Astrocyte (in vitro differentiated cells and primary cell): ENCODE measurements at regions not wholly inside any gene's neighbourhood (a gene's known extent, or its start where the extent isn't known, plus 50 kb on each side); places are given as distances from the start of the nearest gene placed in this dataset.
"Not testable (repeated sequence)": the region's sequence is repeated elsewhere in the genome, so short reads cannot be mapped to it uniquely, and the experiment has no call there.

Source experiments
- DNase-seq: peaks from one replicate; pipeline ENCODE4 v3.0.0-alpha.2; 2010; ENCODE audit warnings: low read depth
- FAIRE-seq: peaks from 2 replicates; lab custom pipeline; 2011; peaks lifted over from hg19 to GRCh38; lab: Jason Lieb, UNC
- H2AFZ ChIP-seq: 2 replicates; pipeline ENCODE4 v1.6.0; 2012; ENCODE audit warnings: low read depth, low read length, inconsistent platforms
- H3K27ac ChIP-seq: 2 replicates; pipeline ENCODE4 v1.5.1; 2011; ENCODE audit warnings: low read depth, low read length, inconsistent platforms
- H3K27me3 ChIP-seq: 2 replicates; pipeline ENCODE4 v1.6.0; 2011; ENCODE audit warnings: low read length, inconsistent platforms; ENCODE audit not compliant: insufficient read depth
- H3K36me3 ChIP-seq: 2 replicates; pipeline ENCODE4 v1.5.1; 2011; ENCODE audit warnings: low read length, inconsistent platforms; ENCODE audit not compliant: insufficient read depth
- H3K4me1 ChIP-seq: 2 replicates; pipeline ENCODE4 v1.5.1; 2011; ENCODE audit warnings: low read length, inconsistent platforms; ENCODE audit not compliant: insufficient read depth
- H3K4me2 ChIP-seq: 2 replicates; pipeline ENCODE4 v1.6.0; 2012; ENCODE audit warnings: low read length, inconsistent platforms
- H3K4me3 ChIP-seq: 2 replicates; pipeline ENCODE4 v1.5.1; 2011; ENCODE audit warnings: low read depth, mild to moderate bottlenecking, low read length, inconsistent platforms; ENCODE audit not compliant: insufficient read depth
- H3K79me2 ChIP-seq: 2 replicates; pipeline ENCODE4 v1.6.0; 2012; ENCODE audit warnings: mild to moderate bottlenecking, low read length, inconsistent platforms; ENCODE audit not compliant: insufficient read depth
- H3K9ac ChIP-seq: 2 replicates; pipeline ENCODE4 v1.6.0; 2012; ENCODE audit warnings: mild to moderate bottlenecking, low read length, inconsistent platforms
- H3K9me3 ChIP-seq: 2 replicates; pipeline ENCODE4 v1.5.1; 2012; ENCODE audit warnings: low read depth, mild to moderate bottlenecking, low read length, inconsistent platforms; ENCODE audit not compliant: insufficient read depth
- H4K20me1 ChIP-seq: 2 replicates; pipeline ENCODE4 v1.6.0; 2012; ENCODE audit warnings: low read length, inconsistent platforms; ENCODE audit not compliant: insufficient read depth
- H3K27ac Mint-ChIP-seq: one replicate; pipeline ENCODE4 v1.8.0; 2021; ENCODE audit warnings: mild to moderate bottlenecking, mixed read lengths; ENCODE audit not compliant: unreplicated experiment
- H3K27me3 Mint-ChIP-seq: one replicate; pipeline ENCODE4 v1.8.0; 2021; ENCODE audit warnings: low read depth, mixed read lengths; ENCODE audit not compliant: unreplicated experiment
- H3K36me3 Mint-ChIP-seq: one replicate; pipeline ENCODE4 v1.8.0; 2021; ENCODE audit warnings: low read depth, mixed read lengths; ENCODE audit not compliant: unreplicated experiment
- H3K4me1 Mint-ChIP-seq: one replicate; pipeline ENCODE4 v1.8.0; 2021; ENCODE audit warnings: low read depth, mixed read lengths; ENCODE audit not compliant: unreplicated experiment
- H3K4me3 Mint-ChIP-seq: one replicate; pipeline ENCODE4 v1.8.0; 2021; ENCODE audit warnings: mild to moderate bottlenecking, moderate library complexity, mixed read lengths; ENCODE audit not compliant: unreplicated experiment
- H3K9me3 Mint-ChIP-seq: one replicate; pipeline ENCODE4 v1.8.0; 2021; ENCODE audit warnings: mild to moderate bottlenecking, mixed read lengths; ENCODE audit not compliant: unreplicated experiment
- CTCF ChIP-seq: IDR thresholded peaks from 2 replicates; pipeline ENCODE4 v1.5.1; 2011; ENCODE audit warnings: low read depth, mild to moderate bottlenecking, inconsistent platforms, low read length, moderate library complexity; ENCODE audit not compliant: insufficient read depth
- EZH2 ChIP-seq: IDR thresholded peaks from 2 replicates; pipeline ENCODE4 v1.6.1; 2012; ENCODE audit warnings: mild to moderate bottlenecking, low read length, inconsistent platforms; ENCODE audit not compliant: insufficient read depth

GRCh38 chr2:235225261-235225660 is 268.6 kb upstream of the AGAP1 start:
- no peaks in the 10 kb centered on the region for H3K79me2 ChIP-seq
- H3K4me3 ChIP-seq: no peak overlapping the region
- no peaks in the 10 kb centered on the region for H3K36me3 ChIP-seq
- DNase-seq (no peak), FAIRE-seq (no peak)
- H3K9me3 Mint-ChIP-seq: peaks cover 1% of the 10 kb centered on the region
- H4K20me1 ChIP-seq: no peaks in the 10 kb centered on the region
- H3K27ac ChIP-seq: no peak overlapping the region
- H3K4me1 Mint-ChIP-seq: no peaks in the 10 kb centered on the region
- H3K4me3 Mint-ChIP-seq: no peak overlapping the region
- no peaks in the 10 kb centered on the region for H3K4me1 ChIP-seq
- H2AFZ ChIP-seq: no peak overlapping the region
- H3K9ac ChIP-seq: no peak overlapping the region
- peaks cover 14% of the 10 kb centered on the region for H3K27me3 Mint-ChIP-seq
- no peak overlapping the region for H3K27ac Mint-ChIP-seq
- no peak overlapping the region for H3K4me2 ChIP-seq
- H3K36me3 Mint-ChIP-seq: peaks cover 4% of the 10 kb centered on the region
- TF ChIP-seq EZH2 (no peak), CTCF (no peak)
- H3K27me3 ChIP-seq: peaks cover 18% of the 10 kb centered on the region
- H3K9me3 ChIP-seq: no peaks in the 10 kb centered on the region

GRCh38 chr2:235227590-235227989 is 266.3 kb upstream of the AGAP1 start:
- H3K4me1 ChIP-seq: no peaks in the 10 kb centered on the region
- no peaks in the 10 kb centered on the region for H4K20me1 ChIP-seq
- H3K27ac ChIP-seq: no peak overlapping the region
- H3K9me3 ChIP-seq: no peaks in the 10 kb centered on the region
- no peak overlapping the region for H3K4me3 ChIP-seq
- H3K9ac ChIP-seq: no peak overlapping the region
- H3K4me1 Mint-ChIP-seq: peaks cover 4% of the 10 kb centered on the region
- TF ChIP-seq EZH2: no peak
- no peak for TF ChIP-seq CTCF
- no peaks in the 10 kb centered on the region for H3K79me2 ChIP-seq
- no peak overlapping the region for H2AFZ ChIP-seq
- H3K36me3 ChIP-seq: no peaks in the 10 kb centered on the region
- H3K27me3 ChIP-seq: peaks cover 21% of the 10 kb centered on the region
- peaks cover 25% of the 10 kb centered on the region for H3K27me3 Mint-ChIP-seq
- no peak for FAIRE-seq
- H3K27ac Mint-ChIP-seq: no peak overlapping the region
- H3K36me3 Mint-ChIP-seq: peaks cover 4% of the 10 kb centered on the region
- H3K9me3 Mint-ChIP-seq: peaks cover 1% of the 10 kb centered on the region
- DNase-seq: no peak
- no peak overlapping the region for H3K4me3 Mint-ChIP-seq
- H3K4me2 ChIP-seq: no peak overlapping the region

GRCh38 chr2:235228422-235228821 is 265.4 kb upstream of the AGAP1 start:
- not testable (repeated sequence) for DNase-seq, H3K4me3 ChIP-seq, H3K9me3 ChIP-seq, H4K20me1 ChIP-seq, H3K4me3 Mint-ChIP-seq, H3K36me3 ChIP-seq, FAIRE-seq, H3K4me1 ChIP-seq, H3K27ac ChIP-seq, H2AFZ ChIP-seq, H3K79me2 ChIP-seq, H3K36me3 Mint-ChIP-seq, H3K27ac Mint-ChIP-seq, H3K9ac ChIP-seq, H3K4me2 ChIP-seq, H3K9me3 Mint-ChIP-seq
- Mint-ChIP-seq H3K27me3 (peaks cover 29% of the 10 kb centered on the region), H3K4me1 (peaks cover 12% of the 10 kb centered on the region)
- peaks cover 21% of the 10 kb centered on the region for H3K27me3 ChIP-seq
